WERI-Rb-1 (cell line): ENCODE measurements at regions not wholly inside any gene's neighbourhood (a gene's known extent, or its start where the extent isn't known, plus 50 kb on each side); places are given as distances from the start of the nearest gene placed in this dataset.

ENCODE experiments used
- DNase-seq: peaks from one replicate; pipeline ENCODE4 v3.0.0-alpha.2; 2020
- H3K27ac ChIP-seq: fragments of 250-450 bp; sonication (Bioruptor Pico); 2 replicates; pipeline ENCODE4 v1.5.1; 2020; ENCODE audit warnings: mild to moderate bottlenecking, moderate library complexity
- H3K27me3 ChIP-seq: fragments of 250-450 bp; sonication (Bioruptor Pico); 2 replicates; pipeline ENCODE4 v1.5.1; 2021; ENCODE audit warnings: mild to moderate bottlenecking, low read depth, moderate library complexity; ENCODE audit not compliant: insufficient read depth, severe bottlenecking
- H3K36me3 ChIP-seq: fragments of 250-450 bp; sonication (Bioruptor Pico); 2 replicates; pipeline ENCODE4 v1.5.1; 2020; ENCODE audit warnings: mild to moderate bottlenecking, moderate library complexity
- H3K4me3 ChIP-seq: 2 replicates; pipeline ENCODE4 v1.5.1; 2011; ENCODE audit warnings: low read depth, mild to moderate bottlenecking, control low read depth, low read length
- H3K9me3 ChIP-seq: fragments of 250-450 bp; sonication (Bioruptor Pico); 2 replicates; pipeline ENCODE4 v1.5.1; 2021; ENCODE audit warnings: mild to moderate bottlenecking, moderate library complexity; ENCODE audit not compliant: severe bottlenecking
- TF ChIP-seq, protein P1 (sequence below): IDR thresholded peaks from 2 replicates; pipeline ENCODE4 v1.5.1; 2011; ENCODE audit warnings: low read depth, mild to moderate bottlenecking, control low read depth, inconsistent platforms, low read length

DNA sequence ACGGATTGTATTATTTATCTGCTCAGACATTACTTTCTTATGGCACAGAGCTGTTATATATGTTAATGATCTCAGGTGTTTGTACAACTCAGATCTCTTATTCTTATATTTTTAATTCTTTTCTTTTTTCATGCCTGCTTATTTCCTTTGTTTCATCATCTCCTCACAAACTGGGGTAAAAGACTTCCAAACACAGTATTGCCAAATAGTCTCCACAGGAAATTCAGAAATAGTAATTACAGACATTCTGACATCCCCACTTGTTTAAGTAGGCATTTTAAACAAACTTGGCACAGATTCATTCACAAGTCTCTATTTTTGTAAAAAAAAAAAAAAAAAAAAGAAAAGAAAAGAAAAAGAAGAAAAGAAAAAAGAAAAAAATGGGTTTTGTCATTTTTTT is 129.7 kb upstream of the USP38 start:
- Histone ChIP-seq H3K27ac (no peak overlapping the region), H3K27me3 (no peaks in the 10 kb centered on the region), H3K36me3 (no peaks in the 10 kb centered on the region), H3K4me3 (no peak overlapping the region), H3K9me3 (no peaks in the 10 kb centered on the region)
- TF ChIP-seq, protein P1, sequence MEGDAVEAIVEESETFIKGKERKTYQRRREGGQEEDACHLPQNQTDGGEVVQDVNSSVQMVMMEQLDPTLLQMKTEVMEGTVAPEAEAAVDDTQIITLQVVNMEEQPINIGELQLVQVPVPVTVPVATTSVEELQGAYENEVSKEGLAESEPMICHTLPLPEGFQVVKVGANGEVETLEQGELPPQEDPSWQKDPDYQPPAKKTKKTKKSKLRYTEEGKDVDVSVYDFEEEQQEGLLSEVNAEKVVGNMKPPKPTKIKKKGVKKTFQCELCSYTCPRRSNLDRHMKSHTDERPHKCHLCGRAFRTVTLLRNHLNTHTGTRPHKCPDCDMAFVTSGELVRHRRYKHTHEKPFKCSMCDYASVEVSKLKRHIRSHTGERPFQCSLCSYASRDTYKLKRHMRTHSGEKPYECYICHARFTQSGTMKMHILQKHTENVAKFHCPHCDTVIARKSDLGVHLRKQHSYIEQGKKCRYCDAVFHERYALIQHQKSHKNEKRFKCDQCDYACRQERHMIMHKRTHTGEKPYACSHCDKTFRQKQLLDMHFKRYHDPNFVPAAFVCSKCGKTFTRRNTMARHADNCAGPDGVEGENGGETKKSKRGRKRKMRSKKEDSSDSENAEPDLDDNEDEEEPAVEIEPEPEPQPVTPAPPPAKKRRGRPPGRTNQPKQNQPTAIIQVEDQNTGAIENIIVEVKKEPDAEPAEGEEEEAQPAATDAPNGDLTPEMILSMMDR, result no peak
- no peak for DNase-seq

DNA sequence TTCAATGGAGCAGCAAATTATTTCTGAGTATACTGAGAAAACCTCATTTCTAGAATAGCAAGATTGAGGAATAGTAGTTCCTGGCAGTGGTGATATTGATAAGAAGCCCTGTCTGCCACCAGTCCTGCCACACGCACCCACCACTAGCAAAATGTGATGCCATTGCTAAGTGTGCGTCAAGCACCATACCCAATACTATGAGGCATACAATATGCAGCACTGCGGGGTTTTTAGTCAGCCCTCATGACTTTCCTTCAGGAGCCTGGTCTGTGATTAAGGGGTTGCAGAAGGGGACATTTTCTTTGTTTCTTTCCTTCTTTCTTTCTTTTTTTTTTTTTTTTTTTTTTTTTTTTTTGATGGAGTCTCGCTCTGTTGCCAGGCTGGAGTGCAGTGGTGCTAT is 128.7 kb upstream of the USP38 start:
- Histone ChIP-seq H3K27ac (no peak overlapping the region), H3K27me3 (no peaks in the 10 kb centered on the region), H3K4me3 (no peak overlapping the region), H3K9me3 (no peaks in the 10 kb centered on the region), H3K36me3 (no peaks in the 10 kb centered on the region)
- DNase-seq, result no peak
- TF ChIP-seq, protein P1, result no peak

DNA sequence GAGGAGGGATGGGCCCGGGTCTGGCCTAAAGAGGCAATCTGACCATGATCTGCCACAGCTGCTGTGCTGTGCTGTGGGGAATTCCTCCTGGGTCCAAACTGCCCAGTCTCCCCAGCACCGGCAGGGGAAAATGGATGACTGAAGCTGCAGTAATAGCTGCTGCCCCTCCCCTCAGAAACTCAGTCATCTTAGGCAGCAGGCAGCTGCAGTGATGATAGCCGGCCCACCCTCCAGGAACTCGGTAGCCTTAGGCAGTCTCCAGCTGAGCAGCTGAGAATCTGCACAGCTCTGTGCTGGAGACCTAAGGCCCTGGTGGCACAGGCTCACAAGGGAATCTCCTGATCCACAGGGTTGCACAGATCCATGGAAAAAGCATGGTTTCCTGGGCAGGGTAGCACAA is 113.4 kb upstream of the USP38 start:
- no peak for DNase-seq
- Histone ChIP-seq H3K27me3 (no peaks in the 10 kb centered on the region), H3K36me3 (no peaks in the 10 kb centered on the region), H3K4me3 (no peak overlapping the region), H3K9me3 (no peaks in the 10 kb centered on the region), H3K27ac (no peak overlapping the region)
- TF ChIP-seq, protein P1, result no peak

DNA sequence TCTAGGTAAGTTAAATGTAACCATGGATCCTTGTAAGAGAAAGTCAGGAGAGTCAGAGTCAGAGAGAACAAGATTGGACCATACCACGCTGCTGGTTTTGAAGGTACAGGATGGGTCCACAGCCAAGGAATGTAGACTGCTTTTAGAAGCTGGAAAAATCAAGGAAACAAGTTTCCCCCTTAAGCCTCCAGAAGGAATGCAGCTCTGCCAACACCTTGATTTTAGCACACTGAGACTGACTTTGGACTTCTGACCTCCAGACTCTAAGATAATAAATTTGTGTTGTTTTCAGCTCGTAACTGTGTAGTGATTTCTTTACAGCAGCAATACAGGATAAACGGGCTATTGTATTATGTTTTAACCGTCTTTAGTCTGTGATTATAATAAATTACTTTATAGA is 108.0 kb upstream of the USP38 start:
- no peaks in the 10 kb centered on the region for H3K9me3 ChIP-seq
- TF ChIP-seq, protein P1, result no peak
- DNase-seq, result no peak
- no peak overlapping the region for H3K4me3 ChIP-seq
- H3K27me3 ChIP-seq, result no peaks in the 10 kb centered on the region
- no peak overlapping the region for H3K27ac ChIP-seq
- H3K36me3 ChIP-seq, result no peaks in the 10 kb centered on the region

DNA sequence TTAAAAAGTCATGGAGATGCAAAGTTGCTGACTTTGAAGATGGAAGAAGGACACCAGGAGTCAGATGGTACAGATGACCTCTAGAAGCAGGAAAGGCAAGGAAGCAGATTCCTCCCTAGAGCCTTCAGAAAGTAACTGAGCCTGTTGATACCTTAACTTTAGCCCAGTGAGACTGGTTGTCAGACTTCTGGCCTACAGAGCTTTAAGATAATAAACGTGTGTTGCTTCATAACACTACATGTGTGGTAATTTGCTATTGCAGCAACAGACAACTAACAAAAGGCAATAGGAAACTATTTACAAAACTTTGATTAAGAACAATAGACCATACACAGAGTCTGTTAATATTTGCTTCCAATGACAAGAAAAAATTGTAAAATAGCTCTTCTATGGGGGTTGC is 102.0 kb upstream of the USP38 start:
- Histone ChIP-seq H3K27me3 (no peaks in the 10 kb centered on the region), H3K9me3 (no peaks in the 10 kb centered on the region), H3K27ac (no peak overlapping the region), H3K36me3 (no peaks in the 10 kb centered on the region), H3K4me3 (no peak overlapping the region)
- TF ChIP-seq, protein P1, result no peak
- no peak for DNase-seq

DNA sequence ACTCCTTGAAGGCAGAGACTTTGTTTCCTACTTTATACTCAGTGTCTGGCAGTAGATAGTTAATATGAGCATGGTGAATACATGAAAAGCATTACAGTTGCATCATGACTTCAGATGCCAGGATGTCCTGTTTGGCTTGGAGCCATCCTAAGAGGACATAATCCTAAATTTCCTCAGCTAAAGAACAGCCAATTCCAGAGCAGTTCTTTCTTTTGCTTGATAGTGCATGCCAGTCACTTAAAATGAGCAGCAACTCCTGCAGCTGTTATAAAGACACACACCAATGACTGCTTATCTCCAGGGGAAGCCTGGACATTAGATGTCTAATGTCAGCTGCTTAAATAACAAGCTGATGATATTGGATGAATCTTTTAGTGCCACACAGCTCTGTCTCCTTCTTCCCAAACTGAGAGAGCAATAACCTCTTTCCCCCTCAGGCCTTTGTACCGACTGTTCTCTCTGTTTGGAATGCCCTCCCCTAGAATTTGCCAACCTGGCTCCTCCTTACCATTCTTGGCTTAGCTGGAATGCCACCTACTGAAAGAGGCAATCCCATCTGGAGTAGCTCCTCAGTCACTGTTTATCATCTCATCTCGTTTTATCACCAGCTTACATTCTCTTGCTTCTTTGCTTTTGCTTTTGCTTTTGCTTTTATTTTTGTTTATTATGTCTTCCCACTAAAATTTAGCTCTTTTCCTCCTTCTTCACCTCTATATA is 100.8 kb upstream of the USP38 start:
- no peak for DNase-seq
- Histone ChIP-seq H3K9me3 (no peaks in the 10 kb centered on the region), H3K27ac (no peak overlapping the region), H3K36me3 (no peaks in the 10 kb centered on the region), H3K27me3 (no peaks in the 10 kb centered on the region), H3K4me3 (no peak overlapping the region)
- TF ChIP-seq, protein P1, result no peak
